Endometrium (tissue), 2 donors: ENCODE measurements at regions not wholly inside any gene's neighbourhood (a gene's known extent, or its start where the extent isn't known, plus 50 kb on each side); places are given as distances from the start of the nearest gene placed in this dataset.

Experiments used
- FAIRE-seq: peaks from 2 replicates; lab custom pipeline; 2012; peaks lifted over from hg19 to GRCh38; lab: Jason Lieb, UNC
- donor health status: control.
- donor health status: control.

- FAIRE-seq: no peak
These were observed 422.2 kb upstream of the MC4R start for GRCh38 chr18:60794802-60795201.

- no peak for FAIRE-seq
These were observed 431.8 kb upstream of the MC4R start for GRCh38 chr18:60804415-60804814.

GRCh38 chr18:60809937-60810336 is 437.4 kb upstream of the MC4R start:
- no peak for FAIRE-seq

- no peak for FAIRE-seq
These were observed 440.3 kb upstream of the MC4R start for GRCh38 chr18:60812921-60813320.

GRCh38 chr18:60826346-60826745 is 453.8 kb upstream of the MC4R start:
- FAIRE-seq: no peak

- no peak for FAIRE-seq
These were observed 459.4 kb upstream of the MC4R start for GRCh38 chr18:60831971-60832370.

- no peak for FAIRE-seq
These were observed 466.1 kb upstream of the MC4R start for GRCh38 chr18:60838677-60839076.

- FAIRE-seq: no peak
These were observed 473.8 kb upstream of the MC4R start for GRCh38 chr18:60846396-60846795.

GRCh38 chr18:60847517-60847916 is 474.9 kb upstream of the MC4R start:
- no peak for FAIRE-seq

GRCh38 chr18:60861575-60861974 is 471.7 kb upstream of the CDH20 start:
- no peak for FAIRE-seq

GRCh38 chr18:60862988-60863387 is 470.2 kb upstream of the CDH20 start:
- no peak for FAIRE-seq

- FAIRE-seq: no peak
These were observed 467.4 kb upstream of the CDH20 start for GRCh38 chr18:60865801-60866200.

GRCh38 chr18:60870261-60871153 is 462.7 kb upstream of the CDH20 start:
- FAIRE-seq: no peak

- FAIRE-seq: no peak
These were observed 460.8 kb upstream of the CDH20 start for GRCh38 chr18:60872434-60872833.

GRCh38 chr18:60873708-60874107 is 459.5 kb upstream of the CDH20 start:
- FAIRE-seq: no peak

GRCh38 chr18:60875957-60876507 is 457.2 kb upstream of the CDH20 start:
- no peak for FAIRE-seq

GRCh38 chr18:60880184-60880583 is 453.0 kb upstream of the CDH20 start:
- FAIRE-seq: no peak

- no peak for FAIRE-seq
These were observed 449.6 kb upstream of the CDH20 start for GRCh38 chr18:60883587-60883986.

- no peak for FAIRE-seq
These were observed 445.1 kb upstream of the CDH20 start for GRCh38 chr18:60888071-60888624.

GRCh38 chr18:60889442-60889841 is 443.8 kb upstream of the CDH20 start:
- no peak for FAIRE-seq

GRCh38 chr18:60891936-60892335 is 441.3 kb upstream of the CDH20 start:
- FAIRE-seq: no peak

GRCh38 chr18:60892441-60892840 is 440.8 kb upstream of the CDH20 start:
- FAIRE-seq: no peak

- no peak for FAIRE-seq
These were observed 440.4 kb upstream of the CDH20 start for GRCh38 chr18:60892855-60893254.
